ENCODE measurements at regions not wholly inside any gene's neighbourhood (a gene's known extent, or its start where the extent isn't known, plus 50 kb on each side); places are given as distances from the start of the nearest gene placed in this dataset.

- no peak for DNase-seq (ENCODE audit: extremely low spot score)
- no peak for TF ChIP-seq CTCF (IDR thresholded peaks at IDR 0.05; ENCODE audit: control extremely low read depth, extremely low read depth, low read depth, missing control alignments)
- POLR2A ChIA-PET = no interaction called here
- CTCF ChIA-PET = no interaction called here
Observed at GRCh38 chr3:68315546-68315945, 616.8 kb downstream of the TAFA4 start.

- ChIA-PET CTCF (interaction anchor here (1.9 kb wide), 1 partner anchor 14 kb away, joined by 5 read pairs; no protein-coding TSS in a partner anchor), POLR2A (no interaction called here)
- TF ChIP-seq CTCF (IDR thresholded peaks at IDR 0.05; ENCODE audit: control extremely low read depth, extremely low read depth, low read depth, missing control alignments) = no peak
- DNase-seq (ENCODE audit: extremely low spot score) = peak; percentile 8
Observed at GRCh38 chr3:68306571-68306970, 625.8 kb downstream of the TAFA4 start.

GRCh38 chr3:68295457-68295856 lies 636.9 kb downstream of the TAFA4 start:
- no peak for DNase-seq (ENCODE audit: extremely low spot score)
- POLR2A ChIA-PET = no interaction called here
- CTCF ChIA-PET = no interaction called here
- no peak for TF ChIP-seq CTCF (IDR thresholded peaks at IDR 0.05; ENCODE audit: control extremely low read depth, extremely low read depth, low read depth, missing control alignments)

- ChIA-PET CTCF (no interaction called here), POLR2A (no interaction called here)
- DNase-seq (ENCODE audit: extremely low spot score) = no peak
- no peak for TF ChIP-seq CTCF (IDR thresholded peaks at IDR 0.05; ENCODE audit: control extremely low read depth, extremely low read depth, low read depth, missing control alignments)
Observed at GRCh38 chr3:68290333-68290732, 635.9 kb upstream of the SUCLG2 start.

- CTCF ChIA-PET = no interaction called here
- DNase-seq (ENCODE audit: extremely low spot score) = no peak
- POLR2A ChIA-PET = no interaction called here
- no peak for TF ChIP-seq CTCF (IDR thresholded peaks at IDR 0.05; ENCODE audit: control extremely low read depth, extremely low read depth, low read depth, missing control alignments)
Observed at GRCh38 chr3:68288085-68288484, 633.7 kb upstream of the SUCLG2 start.

- ChIA-PET CTCF (no interaction called here), POLR2A (no interaction called here)
- DNase-seq (ENCODE audit: extremely low spot score) = no peak
- TF ChIP-seq CTCF (IDR thresholded peaks at IDR 0.05; ENCODE audit: control extremely low read depth, extremely low read depth, low read depth, missing control alignments) = no peak
Observed at GRCh38 chr3:68287101-68287500, 632.7 kb upstream of the SUCLG2 start.

GRCh38 chr3:68274286-68274685 lies 619.9 kb upstream of the SUCLG2 start:
- TF ChIP-seq CTCF (IDR thresholded peaks at IDR 0.05; ENCODE audit: control extremely low read depth, extremely low read depth, low read depth, missing control alignments) = no peak
- POLR2A ChIA-PET = no interaction called here
- no peak for DNase-seq (ENCODE audit: extremely low spot score)
- CTCF ChIA-PET = no interaction called here
